ENCODE measurements at regions not wholly inside any gene's neighbourhood (a gene's known extent, or its start where the extent isn't known, plus 50 kb on each side); places are given as distances from the start of the nearest gene placed in this dataset.

- Histone ChIP-seq H3K9me3 (ENCODE audit: control insufficient read depth, insufficient read depth, low read length) (no peaks in the 10 kb centered on the region), H3K27me3 (ENCODE audit: control insufficient read depth, insufficient read depth, low read length) (no peaks in the 10 kb centered on the region), H3K4me3 (ENCODE audit: low read length) (no peak overlapping the region), H3K4me1 (ENCODE audit: control insufficient read depth, insufficient read depth, low read length) (no peaks in the 10 kb centered on the region), H3K27ac (ENCODE audit: low read length) (no peak overlapping the region), H3K36me3 (ENCODE audit: control insufficient read depth, insufficient read depth, low read length) (no peaks in the 10 kb centered on the region)
- no peaks in the 10 kb centered on the region for H3K4me1 Mint-ChIP-seq
- H3K4me3 Mint-ChIP-seq = no peak overlapping the region
- peaks cover 0 to 3% of the 10 kb centered on the region in 2 donors for H3K27me3 Mint-ChIP-seq (ENCODE audit: low read depth in 2 of 2)
- DNase-seq (no peak), ATAC-seq (no peak)
- TF ChIP-seq, protein P1, sequence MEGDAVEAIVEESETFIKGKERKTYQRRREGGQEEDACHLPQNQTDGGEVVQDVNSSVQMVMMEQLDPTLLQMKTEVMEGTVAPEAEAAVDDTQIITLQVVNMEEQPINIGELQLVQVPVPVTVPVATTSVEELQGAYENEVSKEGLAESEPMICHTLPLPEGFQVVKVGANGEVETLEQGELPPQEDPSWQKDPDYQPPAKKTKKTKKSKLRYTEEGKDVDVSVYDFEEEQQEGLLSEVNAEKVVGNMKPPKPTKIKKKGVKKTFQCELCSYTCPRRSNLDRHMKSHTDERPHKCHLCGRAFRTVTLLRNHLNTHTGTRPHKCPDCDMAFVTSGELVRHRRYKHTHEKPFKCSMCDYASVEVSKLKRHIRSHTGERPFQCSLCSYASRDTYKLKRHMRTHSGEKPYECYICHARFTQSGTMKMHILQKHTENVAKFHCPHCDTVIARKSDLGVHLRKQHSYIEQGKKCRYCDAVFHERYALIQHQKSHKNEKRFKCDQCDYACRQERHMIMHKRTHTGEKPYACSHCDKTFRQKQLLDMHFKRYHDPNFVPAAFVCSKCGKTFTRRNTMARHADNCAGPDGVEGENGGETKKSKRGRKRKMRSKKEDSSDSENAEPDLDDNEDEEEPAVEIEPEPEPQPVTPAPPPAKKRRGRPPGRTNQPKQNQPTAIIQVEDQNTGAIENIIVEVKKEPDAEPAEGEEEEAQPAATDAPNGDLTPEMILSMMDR (IDR thresholded peaks at IDR 0.05) = no peak
- 95% methylated on average over 8 of the region's 9 CpGs for WGBS (ENCODE audit: insufficient coverage)
- no peaks in the 10 kb centered on the region for H3K36me3 Mint-ChIP-seq
- no peak overlapping the region for H3K27ac Mint-ChIP-seq
- intact Hi-C loops (cut with micrococcal nuclease) = no loop called here
- H3K9me3 Mint-ChIP-seq = no peaks in the 10 kb centered on the region
Observed at GRCh38 chr11:112398798-112399478, 138.3 kb upstream of the PLET1 start.

GRCh38 chr11:112400476-112401014 lies 139.9 kb upstream of the PLET1 start:
- Mint-ChIP-seq H3K4me3 (no peak overlapping the region), H3K27me3 (ENCODE audit: low read depth in 2 of 2) (no peaks in the 10 kb centered on the region), H3K27ac (no peak overlapping the region), H3K4me1 (no peaks in the 10 kb centered on the region), H3K9me3 (no peaks in the 10 kb centered on the region), H3K36me3 (no peaks in the 10 kb centered on the region)
- Histone ChIP-seq H3K4me1 (ENCODE audit: control insufficient read depth, insufficient read depth, low read length) (no peaks in the 10 kb centered on the region), H3K4me3 (ENCODE audit: low read length) (no peak overlapping the region), H3K9me3 (ENCODE audit: control insufficient read depth, insufficient read depth, low read length) (no peaks in the 10 kb centered on the region), H3K27ac (ENCODE audit: low read length) (no peak overlapping the region), H3K27me3 (ENCODE audit: control insufficient read depth, insufficient read depth, low read length) (no peaks in the 10 kb centered on the region), H3K36me3 (ENCODE audit: control insufficient read depth, insufficient read depth, low read length) (no peaks in the 10 kb centered on the region)
- DNase-seq (no peak), ATAC-seq (no peak)
- 72% methylated on average over 7 of the region's 7 CpGs for WGBS (ENCODE audit: insufficient coverage)
- intact Hi-C loops (cut with micrococcal nuclease) = no loop called here
- TF ChIP-seq, protein P1 (IDR thresholded peaks at IDR 0.05) = no peak

GRCh38 chr11:112401036-112401769 lies 140.5 kb upstream of the PLET1 start:
- Mint-ChIP-seq H3K4me3 (no peak overlapping the region), H3K9me3 (no peaks in the 10 kb centered on the region), H3K36me3 (no peaks in the 10 kb centered on the region), H3K27me3 (ENCODE audit: low read depth in 2 of 2) (no peaks in the 10 kb centered on the region), H3K4me1 (no peaks in the 10 kb centered on the region), H3K27ac (no peak overlapping the region)
- H3K4me3 ChIP-seq (ENCODE audit: low read length) = no peak overlapping the region
- intact Hi-C loops (cut with micrococcal nuclease) = no loop called here
- TF ChIP-seq, protein P1 (IDR thresholded peaks at IDR 0.05) = no peak
- 82% methylated on average over 6 of the region's 7 CpGs for WGBS (ENCODE audit: insufficient coverage)
- H3K9me3 ChIP-seq (ENCODE audit: control insufficient read depth, insufficient read depth, low read length) = no peaks in the 10 kb centered on the region
- ATAC-seq (no peak), DNase-seq (no peak)
- H3K27me3 ChIP-seq (ENCODE audit: control insufficient read depth, insufficient read depth, low read length) = no peaks in the 10 kb centered on the region
- H3K4me1 ChIP-seq (ENCODE audit: control insufficient read depth, insufficient read depth, low read length) = no peaks in the 10 kb centered on the region
- no peaks in the 10 kb centered on the region for H3K36me3 ChIP-seq (ENCODE audit: control insufficient read depth, insufficient read depth, low read length)
- H3K27ac ChIP-seq (ENCODE audit: low read length) = no peak overlapping the region

Measured in natural killer cell (primary cell).